ENCODE measurements at regions not wholly inside any gene's neighbourhood (a gene's known extent, or its start where the extent isn't known, plus 50 kb on each side); places are given as distances from the start of the nearest gene placed in this dataset.

DNA sequence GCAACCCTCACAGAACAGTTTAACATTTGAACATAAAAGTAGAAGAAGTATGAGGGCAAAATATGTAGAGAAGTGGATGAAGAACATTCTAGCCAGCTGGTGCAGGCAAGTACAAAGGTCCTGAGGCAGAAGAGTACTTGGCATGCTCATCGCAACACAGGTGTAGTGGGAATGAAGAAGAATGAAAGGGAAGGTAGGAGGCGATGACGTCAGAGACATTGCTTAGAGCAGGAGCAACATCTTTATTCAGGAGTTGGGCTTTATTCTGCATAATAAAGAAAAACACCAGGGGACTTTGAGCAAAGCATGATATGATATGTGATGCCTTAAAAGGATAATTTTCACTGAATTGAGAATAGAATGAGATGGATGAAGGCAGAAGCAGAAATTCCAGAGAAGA is 570.6 kb upstream of the CDH9 start:
- ATAC-seq (ENCODE audit: low read depth), result no peak
- no peak overlapping the region for H3K4me3 ChIP-seq (ENCODE audit: severe bottlenecking)
- H3K27me3 ChIP-seq (ENCODE audit: insufficient read depth, poor library complexity, severe bottlenecking), result no peaks in the 10 kb centered on the region
- no peaks in the 10 kb centered on the region for H3K36me3 ChIP-seq (ENCODE audit: low read depth)
- H3K9me3 ChIP-seq (ENCODE audit: severe bottlenecking), result no peaks in the 10 kb centered on the region
- H3K27ac ChIP-seq (ENCODE audit: poor library complexity, severe bottlenecking), result no peak overlapping the region
- H3K4me1 ChIP-seq (ENCODE audit: insufficient read depth, poor library complexity, severe bottlenecking), result peaks cover 5% of the 10 kb centered on the region
- DNase-seq (ENCODE audit: low spot score), result no peak
- TF ChIP-seq, protein P1, sequence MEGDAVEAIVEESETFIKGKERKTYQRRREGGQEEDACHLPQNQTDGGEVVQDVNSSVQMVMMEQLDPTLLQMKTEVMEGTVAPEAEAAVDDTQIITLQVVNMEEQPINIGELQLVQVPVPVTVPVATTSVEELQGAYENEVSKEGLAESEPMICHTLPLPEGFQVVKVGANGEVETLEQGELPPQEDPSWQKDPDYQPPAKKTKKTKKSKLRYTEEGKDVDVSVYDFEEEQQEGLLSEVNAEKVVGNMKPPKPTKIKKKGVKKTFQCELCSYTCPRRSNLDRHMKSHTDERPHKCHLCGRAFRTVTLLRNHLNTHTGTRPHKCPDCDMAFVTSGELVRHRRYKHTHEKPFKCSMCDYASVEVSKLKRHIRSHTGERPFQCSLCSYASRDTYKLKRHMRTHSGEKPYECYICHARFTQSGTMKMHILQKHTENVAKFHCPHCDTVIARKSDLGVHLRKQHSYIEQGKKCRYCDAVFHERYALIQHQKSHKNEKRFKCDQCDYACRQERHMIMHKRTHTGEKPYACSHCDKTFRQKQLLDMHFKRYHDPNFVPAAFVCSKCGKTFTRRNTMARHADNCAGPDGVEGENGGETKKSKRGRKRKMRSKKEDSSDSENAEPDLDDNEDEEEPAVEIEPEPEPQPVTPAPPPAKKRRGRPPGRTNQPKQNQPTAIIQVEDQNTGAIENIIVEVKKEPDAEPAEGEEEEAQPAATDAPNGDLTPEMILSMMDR (IDR thresholded peaks at IDR 0.05; ENCODE audit: poor library complexity, severe bottlenecking), result no peak

DNA sequence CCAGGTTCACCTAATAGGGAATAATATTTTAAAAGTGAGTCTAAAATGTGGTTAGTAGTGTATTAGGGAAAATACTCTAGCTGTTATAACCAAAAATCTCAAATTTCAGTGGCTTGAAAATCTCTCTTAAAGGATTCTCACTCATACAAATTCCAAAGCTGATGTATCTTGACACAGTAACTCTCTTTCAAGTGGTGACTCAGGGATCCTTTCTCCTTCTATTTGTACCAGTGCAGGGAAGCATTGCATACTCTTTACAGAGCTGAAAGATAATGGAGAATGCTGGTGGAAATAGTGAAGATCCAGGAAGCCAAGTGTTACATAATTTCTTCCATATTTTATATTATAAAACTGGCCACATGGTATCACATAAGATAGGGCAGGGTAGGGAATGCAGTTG is 560.2 kb upstream of the CDH9 start:
- Histone ChIP-seq H3K9me3 (ENCODE audit: severe bottlenecking) (no peaks in the 10 kb centered on the region), H3K27me3 (ENCODE audit: insufficient read depth, poor library complexity, severe bottlenecking) (no peaks in the 10 kb centered on the region), H3K4me3 (ENCODE audit: severe bottlenecking) (no peak overlapping the region), H3K4me1 (ENCODE audit: insufficient read depth, poor library complexity, severe bottlenecking) (no peaks in the 10 kb centered on the region), H3K27ac (ENCODE audit: poor library complexity, severe bottlenecking) (no peak overlapping the region), H3K36me3 (ENCODE audit: low read depth) (no peaks in the 10 kb centered on the region)
- ATAC-seq (ENCODE audit: low read depth), result no peak; the same call in 2 of the 3 replicates
- TF ChIP-seq, protein P1 (IDR thresholded peaks at IDR 0.05; ENCODE audit: poor library complexity, severe bottlenecking), result no peak
- no peak for DNase-seq (ENCODE audit: low spot score)

DNA sequence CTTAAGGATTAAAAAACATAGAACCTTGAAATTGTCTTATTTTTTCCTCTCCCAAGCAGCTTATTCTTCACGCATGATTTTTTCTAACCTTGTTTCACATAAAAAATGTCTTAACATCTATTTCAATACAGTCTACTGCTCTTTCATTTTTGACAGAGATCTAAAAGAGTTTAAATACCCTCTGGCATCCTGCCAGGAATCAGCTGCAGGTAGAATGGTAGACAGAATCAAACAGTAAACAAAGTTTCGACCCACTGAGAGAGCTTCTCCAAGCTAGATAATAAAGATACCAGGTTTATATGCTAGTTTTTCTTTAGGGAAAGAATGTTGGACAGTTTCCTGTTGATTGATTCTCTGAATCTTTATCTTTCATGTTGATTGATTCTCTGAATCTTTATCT is 555.8 kb upstream of the CDH9 start:
- DNase-seq (ENCODE audit: low spot score), result no peak
- Histone ChIP-seq H3K27me3 (ENCODE audit: insufficient read depth, poor library complexity, severe bottlenecking) (no peaks in the 10 kb centered on the region), H3K9me3 (ENCODE audit: severe bottlenecking) (no peaks in the 10 kb centered on the region), H3K4me3 (ENCODE audit: severe bottlenecking) (no peak overlapping the region), H3K36me3 (ENCODE audit: low read depth) (no peaks in the 10 kb centered on the region), H3K4me1 (ENCODE audit: insufficient read depth, poor library complexity, severe bottlenecking) (no peaks in the 10 kb centered on the region), H3K27ac (ENCODE audit: poor library complexity, severe bottlenecking) (no peak overlapping the region)
- TF ChIP-seq, protein P1 (IDR thresholded peaks at IDR 0.05; ENCODE audit: poor library complexity, severe bottlenecking), result no peak
- no peak for ATAC-seq (ENCODE audit: low read depth)

DNA sequence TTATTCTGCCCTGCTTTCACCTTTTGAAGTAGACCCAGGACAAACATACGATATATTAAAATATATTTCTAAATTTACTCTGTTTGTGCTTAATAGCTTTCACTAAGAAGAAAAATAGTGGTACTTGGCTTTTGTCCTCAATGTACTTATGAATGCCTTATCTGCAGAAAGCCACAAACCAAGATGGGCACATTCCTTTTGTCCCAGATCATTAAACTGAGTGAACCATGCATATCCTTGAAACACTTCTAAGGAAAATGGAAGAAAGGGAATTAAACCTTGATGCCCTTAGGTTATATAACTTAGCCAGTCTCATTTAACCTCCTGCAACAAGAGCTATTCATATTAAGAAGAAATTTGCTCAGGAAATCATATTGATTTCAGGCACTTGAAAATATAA is 553.8 kb upstream of the CDH9 start:
- DNase-seq (ENCODE audit: low spot score) (no peak), ATAC-seq (ENCODE audit: low read depth) (no peak)
- H3K27ac ChIP-seq (ENCODE audit: poor library complexity, severe bottlenecking), result no peak overlapping the region
- no peaks in the 10 kb centered on the region for H3K4me1 ChIP-seq (ENCODE audit: insufficient read depth, poor library complexity, severe bottlenecking)
- no peaks in the 10 kb centered on the region for H3K9me3 ChIP-seq (ENCODE audit: severe bottlenecking)
- H3K27me3 ChIP-seq (ENCODE audit: insufficient read depth, poor library complexity, severe bottlenecking), result no peaks in the 10 kb centered on the region
- TF ChIP-seq, protein P1 (IDR thresholded peaks at IDR 0.05; ENCODE audit: poor library complexity, severe bottlenecking), result no peak
- no peak overlapping the region for H3K4me3 ChIP-seq (ENCODE audit: severe bottlenecking)
- H3K36me3 ChIP-seq (ENCODE audit: low read depth), result no peaks in the 10 kb centered on the region

DNA sequence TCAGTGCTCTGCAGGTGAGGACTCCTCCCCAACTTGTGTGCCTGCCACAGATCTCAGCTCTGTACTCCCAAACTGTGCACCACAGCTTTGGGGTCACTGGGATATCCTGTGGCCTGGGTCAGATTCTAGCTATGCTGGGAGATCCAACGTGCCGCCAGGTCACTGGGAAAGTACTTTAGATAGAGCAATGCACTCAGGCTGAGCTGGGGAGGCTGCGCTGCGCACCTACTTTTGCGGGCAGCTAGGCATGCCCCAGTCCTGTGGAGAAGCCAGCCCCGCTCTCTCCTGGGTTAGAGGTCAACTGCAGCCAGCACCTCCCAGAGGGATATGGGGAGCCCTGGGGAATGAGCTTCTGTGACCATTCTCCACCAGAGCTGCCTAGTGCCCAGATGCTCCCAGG is 552.1 kb upstream of the CDH9 start:
- H3K9me3 ChIP-seq (ENCODE audit: severe bottlenecking), result no peaks in the 10 kb centered on the region
- ATAC-seq (ENCODE audit: low read depth), result no peak
- no peaks in the 10 kb centered on the region for H3K27me3 ChIP-seq (ENCODE audit: insufficient read depth, poor library complexity, severe bottlenecking)

More for the DNA sequence above, 552.1 kb upstream of the CDH9 start:
- Histone ChIP-seq H3K4me3 (ENCODE audit: severe bottlenecking) (no peak overlapping the region), H3K36me3 (ENCODE audit: low read depth) (no peaks in the 10 kb centered on the region), H3K4me1 (ENCODE audit: insufficient read depth, poor library complexity, severe bottlenecking) (no peaks in the 10 kb centered on the region), H3K27ac (ENCODE audit: poor library complexity, severe bottlenecking) (no peak overlapping the region)
- DNase-seq (ENCODE audit: low spot score), result peak; percentile 40
- TF ChIP-seq, protein P1 (IDR thresholded peaks at IDR 0.05; ENCODE audit: poor library complexity, severe bottlenecking), result no peak
